ENCODE measurements at regions not wholly inside any gene's neighbourhood (a gene's known extent, or its start where the extent isn't known, plus 50 kb on each side); places are given as distances from the start of the nearest gene placed in this dataset.

DNA sequence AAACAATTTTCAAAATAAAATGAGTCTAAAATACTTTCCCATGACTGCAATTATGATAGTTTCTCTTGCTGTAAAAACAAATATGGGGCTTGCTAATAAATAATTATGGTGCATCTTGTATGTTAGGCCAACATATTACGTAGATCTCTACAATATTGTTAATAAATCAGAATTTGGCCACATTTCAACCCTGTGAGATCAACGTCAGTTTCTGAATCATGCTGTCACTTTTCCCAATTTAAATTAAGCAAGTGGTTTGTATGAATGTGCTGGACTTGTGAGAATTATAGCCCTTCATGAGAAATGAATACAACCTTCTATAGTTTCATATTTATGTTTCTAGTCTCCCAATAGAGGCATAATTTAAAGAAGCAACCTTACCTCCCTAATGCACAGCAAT lies 808.9 kb downstream of the SUCLG1 start:
- no peak for DNase-seq (ENCODE audit: low spot score)

DNA sequence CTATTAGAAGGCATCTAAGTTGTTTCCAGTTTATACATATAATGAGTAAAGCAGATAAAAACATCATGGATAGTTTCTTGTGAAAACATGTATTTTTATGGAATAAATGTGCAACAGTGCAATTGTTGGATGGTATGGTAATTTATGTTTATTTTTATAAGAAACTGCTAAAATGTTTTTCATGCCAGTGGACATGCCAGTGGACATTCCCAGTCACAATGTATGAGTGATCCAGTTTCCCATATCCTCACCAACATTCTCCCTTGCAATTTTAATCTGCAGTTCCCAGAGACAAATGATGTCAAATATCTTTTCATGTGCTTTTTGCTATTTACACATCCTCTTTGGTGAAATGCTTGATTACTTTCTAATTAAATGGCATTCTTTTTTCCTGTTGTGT lies 818.6 kb downstream of the SUCLG1 start:
- DNase-seq (ENCODE audit: low spot score): no peak

DNA sequence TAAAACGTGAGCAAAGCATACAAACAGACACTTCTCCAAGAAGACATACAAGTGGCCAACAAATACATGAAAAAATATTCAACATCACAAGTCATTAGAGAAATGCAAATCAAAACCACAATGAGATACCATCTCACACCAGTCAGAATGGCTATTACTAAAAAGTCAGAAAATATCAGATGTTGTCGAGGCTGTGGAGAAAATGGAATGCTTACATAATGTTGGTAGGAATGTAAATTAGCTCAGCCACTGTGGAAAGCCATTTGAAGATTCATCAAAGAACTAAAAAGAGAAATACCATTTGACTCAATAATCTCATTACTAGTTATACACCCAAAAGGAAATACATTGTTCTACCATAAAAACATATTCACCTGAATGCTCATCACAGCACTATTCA lies 825.7 kb downstream of the SUCLG1 start:
- no peak for DNase-seq (ENCODE audit: low spot score)

DNA sequence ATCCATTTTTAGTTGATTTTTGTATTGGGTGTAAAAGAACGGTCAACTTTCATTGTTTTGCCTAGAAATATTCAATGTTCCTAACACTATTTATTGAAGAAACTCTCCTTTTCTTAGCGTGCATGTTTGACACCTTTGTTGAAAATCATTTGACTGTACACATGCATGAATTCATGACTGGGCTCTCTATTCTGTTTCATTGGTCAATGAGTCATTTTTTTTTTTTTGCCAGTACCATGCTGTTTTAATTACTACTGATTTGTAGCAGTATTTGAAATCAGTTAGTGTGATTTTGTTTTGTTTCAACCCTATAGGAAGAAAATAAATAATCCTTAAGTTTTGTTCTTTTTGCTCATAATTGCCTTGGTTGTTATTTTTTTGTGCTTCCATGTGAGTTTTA lies 828.7 kb downstream of the SUCLG1 start:
- DNase-seq (ENCODE audit: low spot score): no peak

DNA sequence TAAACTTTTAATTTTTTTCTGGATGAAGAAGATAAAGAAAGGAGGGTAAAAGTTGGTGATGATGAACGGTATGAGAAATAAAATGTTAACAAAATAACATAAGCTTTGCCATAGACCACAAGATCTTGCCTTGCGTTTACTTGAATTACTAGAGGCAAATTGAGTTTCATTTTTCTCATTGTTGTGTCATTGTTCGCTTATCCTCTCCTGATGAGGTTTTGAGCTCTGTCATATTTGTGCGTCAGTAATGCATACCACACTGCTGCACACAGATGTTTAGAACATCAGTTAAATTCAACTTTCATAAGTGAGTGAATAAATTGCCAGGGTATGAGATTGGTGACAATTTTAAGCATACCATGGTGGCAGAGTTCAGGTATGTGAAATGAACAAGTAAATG lies 843.6 kb downstream of the SUCLG1 start:
- no peak for DNase-seq (ENCODE audit: low spot score)

DNA sequence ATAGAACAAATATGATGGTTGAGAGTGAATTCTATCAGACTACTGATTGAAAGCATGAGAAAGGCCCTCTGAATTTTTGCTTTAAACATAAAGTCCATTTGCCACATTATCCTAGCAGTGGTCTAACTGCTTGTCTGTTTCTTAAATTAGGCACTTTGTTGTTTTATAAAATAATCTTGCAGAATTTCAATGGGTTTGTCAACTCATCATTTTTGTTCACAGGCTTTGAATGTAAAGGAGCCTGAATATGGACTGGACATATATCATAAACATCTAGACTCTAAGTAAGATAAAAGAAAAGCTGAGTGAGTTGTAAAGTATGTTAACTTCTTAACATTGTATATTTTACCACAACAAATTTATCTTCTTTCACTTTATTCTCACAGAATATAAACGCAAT lies 845.9 kb downstream of the SUCLG1 start:
- DNase-seq (ENCODE audit: low spot score): no peak

DNA sequence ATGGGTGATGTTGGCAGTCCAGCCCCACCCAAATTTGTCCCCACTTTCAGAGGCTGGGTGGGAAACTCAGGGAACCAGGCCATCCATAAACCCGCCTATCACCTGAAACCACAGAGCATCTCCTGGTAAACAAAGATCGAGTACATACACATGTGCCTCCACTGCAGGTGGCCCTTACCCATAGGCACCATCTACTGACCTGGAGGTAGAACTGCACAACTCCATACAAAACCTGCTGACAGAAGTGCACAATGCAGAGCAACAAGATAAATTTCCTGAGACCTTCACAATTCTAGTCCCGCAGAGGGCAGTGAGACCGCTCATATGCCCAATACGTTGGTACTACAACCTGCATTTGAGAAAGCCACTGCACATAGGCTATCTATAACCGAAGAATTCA lies 856.3 kb downstream of the SUCLG1 start:
- no peak for DNase-seq (ENCODE audit: low spot score)

DNA sequence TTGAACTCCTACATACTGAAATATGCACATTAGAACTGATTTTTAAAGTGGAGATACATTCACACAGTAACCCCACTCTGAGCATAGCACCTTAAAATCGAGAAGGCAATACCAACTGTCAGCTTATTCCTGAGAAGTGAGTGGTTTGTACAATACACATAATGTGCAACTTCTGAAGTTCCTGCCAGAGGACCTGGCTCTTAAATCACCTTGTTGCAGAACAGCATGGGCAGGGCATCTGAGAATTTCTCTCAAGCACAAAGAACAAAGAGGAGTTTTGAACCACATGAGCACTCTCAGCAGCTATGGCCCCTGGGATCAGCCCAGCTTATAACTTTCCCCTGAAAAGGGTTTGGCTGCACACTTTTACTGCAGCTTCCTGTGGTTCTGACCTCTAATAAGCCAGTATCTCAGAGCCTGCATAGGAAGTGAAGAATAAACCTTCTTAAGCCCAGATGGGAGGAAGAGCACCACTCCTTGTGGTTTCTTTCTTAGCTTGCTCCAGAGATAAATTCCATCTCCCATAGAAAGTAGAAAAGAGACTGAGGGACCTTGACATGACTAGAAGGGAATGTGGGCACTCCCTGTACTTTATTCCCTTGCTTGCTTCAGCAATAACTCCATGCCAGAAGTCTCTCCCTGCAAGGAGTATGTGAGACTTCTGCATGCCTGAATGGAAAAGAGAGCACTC lies 862.3 kb downstream of the SUCLG1 start:
- no peak for DNase-seq (ENCODE audit: low spot score)

DNA sequence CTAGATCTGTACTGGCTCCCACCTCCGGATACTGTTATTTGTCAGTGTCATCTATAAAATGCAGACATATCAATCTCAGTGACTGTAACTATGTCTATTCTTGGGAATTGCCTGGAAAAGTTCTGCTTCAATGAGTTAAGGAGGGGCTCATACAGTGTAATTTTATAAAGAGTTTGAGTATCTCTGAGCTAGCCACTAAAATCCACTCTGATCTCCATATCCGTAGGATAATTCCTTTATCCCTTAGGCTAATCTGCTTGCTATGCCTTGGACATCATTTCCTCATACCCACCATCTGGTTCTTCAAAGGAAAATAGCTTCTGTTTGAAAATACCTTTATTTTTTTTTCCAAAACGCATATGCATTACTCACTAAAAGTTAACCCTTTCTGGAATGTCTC lies 863.2 kb downstream of the SUCLG1 start:
- DNase-seq (ENCODE audit: low spot score): no peak

DNA sequence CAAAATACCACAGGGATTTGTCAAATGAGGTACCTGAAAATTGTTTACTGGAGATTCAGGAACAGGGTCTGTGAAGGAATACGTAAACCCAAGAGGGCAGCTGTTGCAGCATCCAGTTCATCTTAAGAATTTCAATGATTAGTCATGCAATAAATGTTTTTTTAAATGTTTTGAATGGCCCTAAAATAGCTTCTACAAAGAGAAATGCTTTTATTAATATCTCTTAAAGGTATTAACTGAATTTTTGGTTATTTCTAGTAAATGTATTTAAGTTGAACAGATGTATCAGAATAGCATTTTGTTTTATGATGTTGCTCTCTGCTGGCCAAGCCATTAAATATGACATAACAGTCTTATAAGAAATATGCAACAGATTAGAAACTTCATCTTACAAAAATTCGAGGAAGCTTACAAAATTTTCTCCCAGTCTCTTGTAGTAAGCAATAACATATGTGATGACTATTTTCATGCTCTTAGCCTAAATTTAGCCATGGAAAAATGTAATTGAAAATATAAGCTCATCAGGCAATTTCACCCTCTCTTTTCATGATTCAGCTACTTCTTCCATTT lies 863.9 kb downstream of the SUCLG1 start:
- no peak for DNase-seq (ENCODE audit: low spot score)

DNA sequence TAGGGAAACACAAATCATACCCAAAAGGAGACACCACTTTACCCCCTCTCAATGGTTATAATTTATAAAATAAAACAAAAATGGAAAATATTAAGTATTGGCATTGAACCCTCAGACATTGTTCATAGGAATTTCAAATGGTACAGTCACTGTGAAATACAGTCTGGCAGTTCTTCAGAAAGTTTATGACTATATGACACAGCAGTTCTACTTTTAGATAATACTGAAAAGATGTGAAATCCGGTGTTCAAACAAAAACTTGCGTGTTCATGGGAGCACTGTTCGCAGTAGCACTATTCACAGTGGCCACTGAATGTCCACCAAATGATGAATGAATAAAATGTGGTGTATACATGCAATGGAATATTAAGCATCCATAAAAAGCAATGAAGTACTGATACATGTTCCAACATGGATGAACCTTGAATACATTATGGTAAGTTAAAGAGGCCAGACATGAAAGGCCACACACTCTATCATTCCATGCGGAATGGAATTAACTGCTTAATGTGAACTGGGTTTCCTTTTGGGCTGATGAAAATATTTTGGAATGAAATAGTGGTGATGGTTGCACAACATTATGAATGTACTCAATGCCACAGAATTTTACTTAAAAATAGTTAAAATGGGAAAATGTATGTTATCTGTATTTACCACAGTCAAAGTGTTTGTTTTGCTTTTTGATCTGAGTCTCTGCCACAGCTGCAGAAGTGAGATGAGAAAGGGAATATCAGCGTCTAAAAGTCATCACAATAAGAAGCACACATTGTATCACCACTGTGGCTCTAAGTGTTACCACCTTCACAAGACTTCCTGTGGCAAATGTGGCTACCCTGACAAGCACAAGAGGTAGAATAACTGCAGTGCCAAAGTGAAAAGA lies 864.6 kb downstream of the SUCLG1 start:
- no peak for DNase-seq (ENCODE audit: low spot score)

DNA sequence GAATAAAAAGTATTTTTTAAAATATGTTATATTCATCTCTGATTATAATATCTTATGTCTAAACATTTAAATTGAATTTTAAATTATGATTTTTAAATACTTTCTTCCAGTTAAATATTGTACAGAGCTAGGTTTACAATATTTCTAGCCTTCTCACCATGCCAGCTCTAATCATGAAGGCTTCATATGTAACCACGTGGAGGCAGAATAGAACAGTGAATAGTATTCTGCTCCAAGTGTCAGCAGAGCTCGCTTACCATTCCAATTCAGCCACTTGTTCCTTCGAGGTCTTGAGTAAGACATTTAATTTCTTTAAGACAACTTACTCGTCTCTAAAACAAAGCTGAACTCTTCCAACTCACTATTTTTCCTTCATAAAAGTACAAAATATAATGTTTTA lies 871.8 kb downstream of the SUCLG1 start:
- no peak for DNase-seq (ENCODE audit: low spot score)

DNA sequence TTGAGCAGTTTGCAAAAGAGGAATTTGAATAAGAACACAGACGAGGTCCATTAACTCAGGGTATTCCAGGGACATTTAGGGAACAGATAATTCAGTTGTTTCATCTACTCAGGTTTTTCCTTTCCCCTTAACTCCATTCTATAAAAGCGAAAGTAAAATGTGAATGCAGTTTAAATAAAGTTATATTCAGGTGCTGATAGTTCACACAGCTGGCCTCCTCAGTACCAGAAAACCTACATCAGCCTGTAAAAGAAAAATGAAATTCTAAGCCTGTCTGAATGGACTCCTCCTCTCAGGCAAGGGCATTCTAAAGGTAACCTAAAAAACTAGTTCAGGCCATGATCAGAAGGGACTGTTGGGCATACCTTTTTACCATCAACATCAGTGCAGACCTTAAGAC lies 873.8 kb downstream of the SUCLG1 start:
- no peak for DNase-seq (ENCODE audit: low spot score)

DNA sequence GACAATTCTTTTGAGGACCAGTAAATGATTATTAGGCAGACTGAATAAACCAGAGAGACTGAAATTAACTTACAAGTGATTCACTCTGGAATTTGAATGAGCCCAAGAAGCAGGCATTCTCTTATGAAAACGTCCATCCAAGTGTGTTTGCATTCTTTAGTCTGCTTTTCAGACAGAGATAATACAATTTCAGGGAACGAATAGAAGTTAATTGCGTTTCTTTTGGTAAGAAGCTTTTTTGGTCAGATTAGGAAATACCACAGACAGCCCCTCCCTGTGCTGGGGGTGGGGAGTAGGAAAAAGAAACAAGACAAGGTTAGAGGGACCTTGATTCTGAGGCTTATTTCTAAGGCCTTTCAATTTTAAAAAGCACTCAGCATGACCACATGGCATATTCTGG lies 874.4 kb downstream of the SUCLG1 start:
- DNase-seq (ENCODE audit: low spot score): no peak

DNA sequence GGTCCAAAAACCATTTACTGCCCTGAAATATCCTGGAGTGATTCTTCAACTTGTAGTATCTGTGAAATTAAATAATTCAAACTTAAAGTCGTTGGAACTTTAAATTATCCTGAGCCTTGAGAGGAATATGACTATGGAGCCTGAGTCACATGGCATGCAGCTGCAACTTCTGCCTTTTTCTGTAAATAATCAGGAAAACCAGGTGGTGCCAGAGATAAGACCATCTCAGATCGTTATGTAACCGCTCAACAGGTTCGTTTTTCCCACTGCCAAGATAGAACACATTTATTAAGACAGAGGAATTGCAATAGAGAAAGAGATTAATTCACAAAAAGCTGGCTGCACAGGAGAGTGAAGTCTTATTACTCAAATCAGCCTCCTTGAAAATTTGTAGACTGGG lies 876.5 kb downstream of the SUCLG1 start:
- no peak for DNase-seq (ENCODE audit: low spot score)

DNA sequence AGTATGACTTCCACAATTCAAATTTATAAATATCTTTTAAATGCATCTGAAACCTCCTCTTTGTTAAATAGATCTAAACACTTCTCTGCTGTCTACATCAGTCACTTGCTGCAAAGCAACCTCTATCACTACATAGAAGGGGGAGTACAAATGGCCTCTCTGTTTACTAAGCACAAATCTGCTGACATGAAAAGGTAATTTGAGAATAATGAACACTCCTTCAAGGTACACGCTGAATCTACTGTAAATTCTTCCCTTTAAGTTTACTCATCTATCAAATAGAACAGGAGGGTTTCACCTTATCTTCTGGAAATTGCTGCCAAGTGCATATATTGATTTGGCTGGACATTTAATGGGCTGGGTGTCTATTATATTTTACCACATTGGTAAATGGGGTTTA lies 879.6 kb downstream of the SUCLG1 start:
- DNase-seq (ENCODE audit: low spot score): no peak

DNA sequence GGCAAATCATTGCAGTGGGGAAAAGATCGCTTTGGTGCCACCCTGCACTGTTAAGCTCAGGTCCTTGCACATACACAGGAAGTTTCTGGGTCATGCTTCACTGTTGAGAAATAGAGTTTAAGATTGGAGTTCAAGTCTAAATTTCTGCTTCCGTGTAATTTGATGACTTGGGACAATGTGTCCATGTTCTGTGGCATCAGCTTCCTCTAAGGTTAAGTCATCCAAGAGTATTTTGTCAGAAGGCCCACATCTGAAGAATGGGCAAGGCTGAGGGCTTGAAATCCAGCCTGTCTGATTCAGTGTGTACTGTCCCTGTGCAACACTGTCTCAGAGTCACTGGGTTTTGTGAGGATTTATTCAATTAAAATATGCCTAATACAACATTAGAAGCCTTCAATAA lies 880.7 kb downstream of the SUCLG1 start:
- DNase-seq (ENCODE audit: low spot score): no peak

DNA sequence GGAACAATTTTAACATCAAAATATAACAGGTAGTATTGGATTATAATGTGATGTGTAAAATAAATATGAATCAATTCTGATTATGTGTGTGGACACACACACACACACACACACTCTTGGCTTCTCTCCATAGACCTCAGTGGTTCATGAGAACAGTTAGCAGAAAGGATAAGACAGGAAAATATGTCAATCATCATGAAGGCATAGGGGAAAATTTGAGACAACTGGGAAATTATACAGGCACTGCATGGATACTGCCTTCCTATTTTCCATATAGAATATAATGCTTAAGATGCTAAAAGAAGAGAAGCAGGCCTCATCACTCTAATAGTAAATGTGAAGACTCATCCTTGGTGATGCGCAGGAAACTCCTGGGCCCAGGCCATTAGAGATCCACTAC lies 884.5 kb downstream of the SUCLG1 start:
- no peak for DNase-seq (ENCODE audit: low spot score)

DNA sequence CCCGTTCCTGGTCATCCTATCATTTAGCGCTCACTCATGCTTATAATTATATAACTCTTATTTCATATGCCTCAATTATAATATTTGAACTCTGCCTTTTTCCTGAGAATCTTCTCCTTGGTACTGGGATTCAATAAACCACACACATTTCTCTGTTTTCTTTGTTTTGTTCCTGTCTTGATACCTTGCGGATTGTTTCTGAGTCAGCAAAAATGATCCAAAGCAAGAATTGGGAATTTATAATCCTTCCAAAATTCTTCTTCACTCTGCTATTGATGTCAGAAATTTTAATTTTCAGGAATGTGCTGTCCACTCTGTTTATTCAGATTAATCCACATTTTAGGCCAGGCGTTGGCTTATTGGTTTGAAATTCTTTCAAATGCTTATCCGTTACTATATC lies 886.0 kb downstream of the SUCLG1 start:
- no peak for DNase-seq (ENCODE audit: low spot score)

DNA sequence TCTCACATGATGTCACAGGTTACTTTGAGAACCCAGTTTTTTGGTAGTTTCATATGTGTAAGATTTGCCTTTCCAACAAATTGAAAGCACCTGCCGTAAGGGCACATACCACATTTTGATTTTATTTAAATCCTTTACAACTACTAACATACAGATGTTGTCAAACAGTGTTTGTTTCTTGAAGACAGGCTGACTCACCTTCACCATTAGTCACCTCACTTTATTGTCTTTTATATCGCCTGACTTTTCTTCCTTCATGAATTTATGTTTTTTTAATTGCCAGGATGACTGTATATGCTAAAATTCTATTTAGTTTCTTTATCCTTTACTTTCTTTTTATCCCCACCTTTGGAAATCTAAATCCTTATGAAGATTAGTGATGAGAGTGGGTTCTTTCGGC lies 886.7 kb downstream of the SUCLG1 start:
- DNase-seq (ENCODE audit: low spot score): no peak

DNA sequence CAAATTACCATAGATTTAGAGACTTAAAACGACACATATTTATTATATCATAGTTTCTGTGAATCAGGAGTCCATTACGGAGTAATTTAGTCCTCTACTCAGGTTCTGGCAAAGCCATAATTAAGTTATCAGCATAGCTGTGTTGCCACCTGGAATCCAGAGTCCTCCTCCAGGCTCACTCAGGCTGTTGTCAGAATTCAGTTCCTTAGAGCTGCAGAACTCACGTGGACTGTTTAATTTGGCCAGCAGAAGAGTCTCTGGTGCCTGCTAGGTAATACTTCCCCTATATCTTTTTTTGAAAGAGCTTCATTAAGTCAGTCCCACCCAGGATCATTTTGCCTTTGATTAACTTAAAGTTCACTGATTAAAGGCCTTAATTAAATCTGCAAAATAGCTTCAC lies 891.5 kb downstream of the SUCLG1 start:
- DNase-seq (ENCODE audit: low spot score): no peak

DNA sequence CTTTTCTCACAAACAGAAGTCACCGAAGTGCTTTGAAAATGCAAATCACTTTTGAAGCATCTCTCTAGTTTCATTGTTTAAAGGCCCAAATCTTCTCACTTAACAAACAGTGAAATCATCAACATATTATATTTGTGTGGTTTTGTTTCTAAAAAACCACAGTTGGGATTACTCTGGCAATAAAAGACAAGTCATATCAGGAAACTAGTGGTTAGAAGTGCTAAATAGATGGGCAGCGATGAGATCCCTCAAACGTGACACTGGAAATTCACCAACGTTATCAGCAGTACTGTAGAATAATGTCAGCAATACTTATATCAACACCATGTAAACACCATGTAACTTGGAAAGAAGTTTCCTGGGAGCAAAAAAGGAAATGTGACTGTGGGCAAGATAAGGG lies 893.5 kb downstream of the SUCLG1 start:
- DNase-seq (ENCODE audit: low spot score): no peak

DNA sequence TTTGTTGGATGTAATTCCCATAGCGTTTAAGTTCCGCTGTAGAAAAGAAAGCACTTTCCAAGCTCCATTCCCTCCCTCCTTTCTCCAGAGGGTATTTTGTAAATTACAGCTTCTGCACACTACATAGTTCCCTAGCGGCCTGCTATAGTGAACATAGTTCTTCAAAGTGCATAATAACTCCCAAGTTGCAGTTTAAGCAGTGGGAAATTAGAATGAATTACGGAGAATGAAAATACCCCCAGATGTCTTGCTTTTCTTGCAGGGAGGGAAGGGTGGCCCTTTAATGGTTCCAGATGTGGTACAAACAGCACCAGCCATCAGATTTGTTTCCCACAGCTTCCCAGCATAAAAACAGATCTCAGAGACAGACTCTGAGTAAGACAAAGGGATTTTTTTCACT lies 893.9 kb downstream of the SUCLG1 start:
- DNase-seq (ENCODE audit: low spot score): no peak

DNA sequence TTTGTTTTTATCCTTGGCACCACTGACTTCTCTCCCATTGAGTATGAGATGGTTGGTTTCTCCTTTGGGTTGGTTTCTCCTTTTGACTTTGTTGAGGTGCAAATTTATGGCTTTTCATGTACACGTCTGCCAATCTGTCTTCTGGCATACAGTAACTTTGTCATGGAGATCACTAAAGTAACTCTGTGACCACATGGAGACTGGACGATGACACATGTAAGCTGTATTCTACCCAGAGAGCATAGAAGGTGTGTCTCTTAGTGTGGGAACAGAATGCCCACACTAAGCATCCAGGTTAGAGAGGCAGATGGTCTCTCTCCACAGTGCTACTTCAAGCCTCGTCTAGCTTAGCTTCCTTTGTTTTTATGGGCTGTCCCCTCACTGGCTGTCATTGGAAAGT lies 897.5 kb downstream of the SUCLG1 start:
- DNase-seq (ENCODE audit: low spot score): no peak
